Calu3 (cell line): ENCODE measurements at regions not wholly inside any gene's neighbourhood (a gene's known extent, or its start where the extent isn't known, plus 50 kb on each side); places are given as distances from the start of the nearest gene placed in this dataset.

Experiments used
- BruUV-seq: library from RNA; stranded (reverse); fragments of 400-500 nt; replicated peaks from 2 replicates; lab custom pipeline; 2021; lab: Mats Ljungman, UMichigan
- CTCF ChIA-PET: fragments of 300-600 bp; sonication (Branson Sonifier 250); formaldehyde crosslinking; loops from one replicate; lab custom pipeline; 2022; ENCODE audit warnings: antibody characterized with exemption; lab: Charles Lee
- DNase-seq: peaks from one replicate; pipeline ENCODE4 v3.0.0; 2022
- H3K27ac Mint-ChIP-seq: one replicate; pipeline ENCODE4 v1.8.0; 2022; ENCODE audit warnings: mixed read lengths; ENCODE audit not compliant: unreplicated experiment
- H3K27me3 Mint-ChIP-seq: one replicate; pipeline ENCODE4 v1.8.0; 2022; ENCODE audit warnings: mixed read lengths; ENCODE audit not compliant: unreplicated experiment
- H3K36me3 Mint-ChIP-seq: one replicate; pipeline ENCODE4 v1.8.0; 2022; ENCODE audit warnings: mild to moderate bottlenecking, moderate library complexity, mixed read lengths; ENCODE audit not compliant: insufficient read depth, unreplicated experiment
- H3K4me1 Mint-ChIP-seq: one replicate; pipeline ENCODE4 v1.8.0; 2022; ENCODE audit warnings: mild to moderate bottlenecking, low read depth, mixed read lengths; ENCODE audit not compliant: unreplicated experiment
- H3K4me3 Mint-ChIP-seq: one replicate; pipeline ENCODE4 v1.8.0; 2022; ENCODE audit warnings: mild to moderate bottlenecking, low read depth, moderate library complexity, mixed read lengths; ENCODE audit not compliant: unreplicated experiment
- H3K9me3 Mint-ChIP-seq: one replicate; pipeline ENCODE4 v1.8.0; 2022; ENCODE audit warnings: low read depth, mixed read lengths; ENCODE audit not compliant: unreplicated experiment
- CTCF ChIP-seq: fragments of 200-600 bp; IDR thresholded peaks from one replicate; pipeline ENCODE4 v1.8.0; 2022; ENCODE audit warnings: antibody characterized with exemption; ENCODE audit not compliant: unreplicated experiment
- intact Hi-C: fragments of 100-400 bp; cut with micrococcal nuclease; formaldehyde crosslinking; loops from one replicate; pipeline ENCODE4 v1.10.0; 2022; ENCODE audit not compliant: unreplicated experiment

- H3K27me3 Mint-ChIP-seq, result no peaks in the 10 kb centered on the region
- CTCF ChIA-PET, result interaction anchor here (0.7 kb wide), 1 partner anchor 1143 kb away, joined by 3 read pairs; no protein-coding TSS in a partner anchor
- peaks cover 19% of the 10 kb centered on the region for H3K9me3 Mint-ChIP-seq
- no peak overlapping the region for H3K27ac Mint-ChIP-seq
- no peak for DNase-seq
- H3K36me3 Mint-ChIP-seq, result no peaks in the 10 kb centered on the region
- TF ChIP-seq CTCF, result no peak
- no TSS peak for BruUV-seq
- no peak overlapping the region for H3K4me3 Mint-ChIP-seq
- intact Hi-C loops, result no loop called here
- no peaks in the 10 kb centered on the region for H3K4me1 Mint-ChIP-seq
Observed at GRCh38 chr22:47759909-47760308, 997.5 kb downstream of the TBC1D22A start.

DNA sequence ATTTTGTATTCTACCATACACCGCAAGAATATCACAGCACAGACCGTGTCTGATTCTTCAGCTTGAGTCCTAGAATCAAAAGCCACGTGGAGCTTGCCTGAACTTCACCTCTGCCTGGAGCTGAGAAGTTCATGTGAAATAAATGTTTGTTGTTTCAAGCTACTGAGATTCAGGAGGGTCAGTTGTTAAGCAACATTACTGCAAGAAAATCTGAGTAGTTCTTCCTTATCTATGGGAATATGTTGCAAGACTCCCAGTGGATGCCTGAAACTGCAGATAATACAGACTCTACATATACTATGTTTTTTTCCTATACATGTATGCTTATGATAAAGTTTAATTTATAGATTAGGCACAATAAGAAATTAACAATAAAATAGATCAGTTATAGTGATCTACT, 995.3 kb downstream of the TBC1D22A start:
- Mint-ChIP-seq H3K4me3 (no peak overlapping the region), H3K9me3 (peaks cover 18% of the 10 kb centered on the region), H3K27ac (no peak overlapping the region), H3K27me3 (no peaks in the 10 kb centered on the region), H3K4me1 (no peaks in the 10 kb centered on the region), H3K36me3 (no peaks in the 10 kb centered on the region)
- intact Hi-C loops, result no loop called here
- no peak for DNase-seq
- CTCF ChIA-PET, result no interaction called here
- no peak for TF ChIP-seq CTCF
- BruUV-seq, result no TSS peak

DNA sequence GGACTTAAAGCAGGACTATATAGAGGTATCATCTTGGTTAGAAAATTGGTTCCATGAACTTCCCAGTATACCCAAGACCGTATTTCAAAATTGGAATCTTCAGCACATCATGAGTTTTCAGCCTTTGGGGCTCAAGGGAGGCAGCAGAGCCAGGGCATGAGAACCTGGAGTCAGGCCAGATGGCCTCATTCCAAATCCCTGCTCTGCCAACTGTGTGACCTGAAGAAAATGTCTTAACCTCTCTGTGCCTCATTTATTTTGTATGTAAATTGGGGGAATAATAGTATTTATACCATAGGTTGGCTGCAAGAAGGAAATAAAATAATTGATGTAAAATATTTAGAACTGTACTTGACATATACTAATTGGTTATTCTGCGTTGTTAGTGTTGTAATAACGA, 987.6 kb downstream of the TBC1D22A start:
- H3K27me3 Mint-ChIP-seq, result no peaks in the 10 kb centered on the region
- CTCF ChIA-PET, result no interaction called here
- H3K27ac Mint-ChIP-seq, result no peak overlapping the region
- BruUV-seq, result no TSS peak
- no peak overlapping the region for H3K4me3 Mint-ChIP-seq
- no peak for TF ChIP-seq CTCF
- no peaks in the 10 kb centered on the region for H3K36me3 Mint-ChIP-seq
- H3K4me1 Mint-ChIP-seq, result no peaks in the 10 kb centered on the region
- H3K9me3 Mint-ChIP-seq, result peaks cover 29% of the 10 kb centered on the region
- intact Hi-C loops, result no loop called here
- no peak for DNase-seq

GRCh38 chr22:47748957-47749356, 986.5 kb downstream of the TBC1D22A start:
- no peak for DNase-seq
- H3K9me3 Mint-ChIP-seq, result peaks cover 25% of the 10 kb centered on the region
- H3K4me3 Mint-ChIP-seq, result no peak overlapping the region
- H3K4me1 Mint-ChIP-seq, result no peaks in the 10 kb centered on the region
- H3K27me3 Mint-ChIP-seq, result no peaks in the 10 kb centered on the region
- no TSS peak for BruUV-seq
- CTCF ChIA-PET, result no interaction called here
- intact Hi-C loops, result no loop called here
- no peaks in the 10 kb centered on the region for H3K36me3 Mint-ChIP-seq
- no peak for TF ChIP-seq CTCF
- H3K27ac Mint-ChIP-seq, result no peak overlapping the region

DNA sequence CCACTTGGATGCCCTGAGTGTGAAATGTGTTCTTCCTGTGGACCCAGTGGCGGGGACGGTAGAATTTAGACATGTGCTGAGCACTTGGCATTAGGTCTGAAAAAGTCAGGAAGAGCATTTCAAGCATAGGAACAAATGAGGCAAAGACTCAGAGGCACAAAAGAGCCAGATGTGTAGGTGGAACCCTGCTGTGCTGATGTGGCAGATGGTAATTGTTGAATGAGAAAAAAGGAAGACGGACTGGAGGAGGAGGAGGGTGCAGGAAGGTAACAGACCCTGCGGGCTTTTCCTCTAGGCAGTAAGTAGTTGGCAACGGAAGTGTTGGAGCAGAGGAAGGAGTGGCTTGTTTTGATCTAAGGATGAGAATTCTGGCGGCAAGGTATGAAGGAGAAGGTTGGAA, 985.8 kb downstream of the TBC1D22A start:
- no peak for TF ChIP-seq CTCF
- Mint-ChIP-seq H3K9me3 (peaks cover 20% of the 10 kb centered on the region), H3K4me1 (no peaks in the 10 kb centered on the region), H3K36me3 (no peaks in the 10 kb centered on the region), H3K27ac (no peak overlapping the region), H3K4me3 (no peak overlapping the region), H3K27me3 (no peaks in the 10 kb centered on the region)
- DNase-seq, result no peak
- no TSS peak for BruUV-seq
- CTCF ChIA-PET, result no interaction called here
- intact Hi-C loops, result no loop called here
